CD4-positive, alpha-beta memory T cell (primary cell): ENCODE measurements at regions not wholly inside any gene's neighbourhood (a gene's known extent, or its start where the extent isn't known, plus 50 kb on each side); places are given as distances from the start of the nearest gene placed in this dataset.

Experiments
- CTCF ChIA-PET: fragments of 350-600 bp; sonication (Branson Sonifier 250); formaldehyde crosslinking; loops from one replicate; lab custom pipeline; 2021; ENCODE audit warnings: inconsistent platforms; ENCODE audit not compliant: partially characterized antibody; lab: Charles Lee
- POLR2A ChIA-PET: fragments of 350-600 bp; sonication (Branson Sonifier 250); formaldehyde crosslinking; loops from one replicate; lab custom pipeline; 2021; ENCODE audit not compliant: partially characterized antibody; lab: Charles Lee
- DNase-seq, 5 donors: peaks; one replicate each; pipeline versions ENCODE4 v3.0.0 to v3.0.0-alpha.2; 2020 to 2022; ENCODE audit warnings: mixed read lengths in 1 of 5
- H3K27ac ChIP-seq: one replicate; pipeline ENCODE4 v1.7.0; 2013; ENCODE audit warnings: low read depth, low read length
- H3K27me3 ChIP-seq: 2 replicates; pipeline ENCODE4 v1.7.0; 2013; ENCODE audit warnings: mild to moderate bottlenecking, low read length, moderate library complexity; ENCODE audit not compliant: insufficient read depth
- H3K36me3 ChIP-seq: 2 replicates; pipeline ENCODE4 v1.7.0; 2013; ENCODE audit warnings: mild to moderate bottlenecking, low read length, moderate library complexity; ENCODE audit not compliant: insufficient read depth
- H3K4me1 ChIP-seq: 2 replicates; pipeline ENCODE4 v1.7.0; 2013; ENCODE audit warnings: mild to moderate bottlenecking, low read length, moderate library complexity; ENCODE audit not compliant: insufficient read depth
- H3K4me3 ChIP-seq, 2 donors: one replicate each; pipeline ENCODE4 v1.7.0; 2013; ENCODE audit warnings: low read length in 2 of 2, mild to moderate bottlenecking in 1 of 2
- H3K9me3 ChIP-seq, 2 donors: one replicate each; pipeline ENCODE4 v1.7.0; 2013; ENCODE audit warnings: low read length in 2 of 2, control low read depth in 1 of 2; ENCODE audit not compliant: control insufficient read depth in 1 of 2
- H3K27ac Mint-ChIP-seq, 7 donors: one replicate each; pipeline ENCODE4 v1.8.0; 2020 to 2021; ENCODE audit warnings: mixed read lengths in 7 of 7, mild to moderate bottlenecking in 6 of 7, inconsistent platforms in 3 of 7, moderate library complexity in 3 of 7
- H3K27me3 Mint-ChIP-seq, 2 donors: one replicate each; pipeline ENCODE4 v1.8.0; 2020 to 2021; ENCODE audit warnings: mixed read lengths in 2 of 2
- H3K36me3 Mint-ChIP-seq, 2 donors: one replicate each; pipeline ENCODE4 v1.8.0; 2020 to 2021; ENCODE audit warnings: mixed read lengths in 2 of 2, inconsistent platforms in 1 of 2, mild to moderate bottlenecking in 1 of 2
- H3K4me1 Mint-ChIP-seq, 4 donors: one replicate each; pipeline ENCODE4 v1.8.0; 2020 to 2021; ENCODE audit warnings: mixed read lengths in 4 of 4, mild to moderate bottlenecking in 1 of 4
- H3K4me3 Mint-ChIP-seq, 8 donors: one replicate each; pipeline ENCODE4 v1.8.0; 2020 to 2021; ENCODE audit warnings: mixed read lengths in 8 of 8, mild to moderate bottlenecking in 7 of 8, moderate library complexity in 6 of 8, inconsistent platforms in 3 of 8
- H3K9me3 Mint-ChIP-seq, 8 donors: one replicate each; pipeline ENCODE4 v1.8.0; 2020 to 2021; ENCODE audit warnings: mixed read lengths in 8 of 8, mild to moderate bottlenecking in 5 of 8, inconsistent platforms in 3 of 8, moderate library complexity in 1 of 8
- intact Hi-C: fragments of 100-400 bp; cut with micrococcal nuclease; formaldehyde crosslinking; loops from one replicate; pipeline ENCODE4 v1.15.1; 2023

- Mint-ChIP-seq H3K27ac (peak overlapping the region in 3 of 7 donors; percentile 6 to 49 (median 23)), H3K9me3 (no peaks in the 10 kb centered on the region), H3K4me1 (peaks cover 5 to 10% (median 7%) of the 10 kb centered on the region in 4 donors), H3K36me3 (no peaks in the 10 kb centered on the region), H3K4me3 (peak overlapping the region in 1 of 8 donors; percentile 14), H3K27me3 (peaks cover 2 to 3% of the 10 kb centered on the region in 2 donors)
- no peaks in the 10 kb centered on the region for H3K9me3 ChIP-seq
- no peak overlapping the region for H3K4me3 ChIP-seq
- DNase-seq = peak in 4 of 5 donors; percentile 23 to 43 (median 34)
- peaks cover 3% of the 10 kb centered on the region for H3K4me1 ChIP-seq
- no peaks in the 10 kb centered on the region for H3K27me3 ChIP-seq
- H3K36me3 ChIP-seq = no peaks in the 10 kb centered on the region
- no peak overlapping the region for H3K27ac ChIP-seq
- CTCF ChIA-PET = interaction anchor here (1.1 to 2.2 kb wide), 2 partner anchors 10 kb away, joined by 3 to 11 read pairs; no protein-coding TSS in a partner anchor
- intact Hi-C loops = no loop called here
- POLR2A ChIA-PET = no interaction called here
These were observed 67.5 kb upstream of the TES start for GRCh38 chr7:116142850-116143249.

- peaks cover 3% of the 10 kb centered on the region for H3K4me1 ChIP-seq
- ChIA-PET POLR2A (no interaction called here), CTCF (no interaction called here)
- no peak for DNase-seq
- H3K36me3 ChIP-seq = no peaks in the 10 kb centered on the region
- Mint-ChIP-seq H3K27me3 (peaks cover 5 to 7% of the 10 kb centered on the region in 2 donors), H3K4me1 (peaks cover 5 to 10% (median 7%) of the 10 kb centered on the region in 4 donors), H3K27ac (no peak overlapping the region), H3K4me3 (no peak overlapping the region), H3K36me3 (no peaks in the 10 kb centered on the region), H3K9me3 (no peaks in the 10 kb centered on the region)
- no peak overlapping the region for H3K27ac ChIP-seq
- no peaks in the 10 kb centered on the region for H3K27me3 ChIP-seq
- intact Hi-C loops = no loop called here
- H3K4me3 ChIP-seq = no peak overlapping the region
- no peaks in the 10 kb centered on the region for H3K9me3 ChIP-seq
These were observed 65.0 kb upstream of the TES start for GRCh38 chr7:116145245-116145852.

- intact Hi-C loops = no loop called here
- H3K27ac Mint-ChIP-seq = no peak overlapping the region
- POLR2A ChIA-PET = no interaction called here
These were observed 62.2 kb upstream of the TES start for GRCh38 chr7:116148108-116148507.

GRCh38 chr7:116148626-116149025, 61.7 kb upstream of the TES start:
- peaks cover 0 to 2% (median under 1%) of the 10 kb centered on the region in 4 donors for H3K4me1 Mint-ChIP-seq
- peaks cover 4 to 7% of the 10 kb centered on the region in 2 donors for H3K27me3 Mint-ChIP-seq
- no peaks in the 10 kb centered on the region for H3K36me3 Mint-ChIP-seq
- H3K9me3 Mint-ChIP-seq = no peaks in the 10 kb centered on the region
- no peaks in the 10 kb centered on the region for H3K27me3 ChIP-seq
- POLR2A ChIA-PET = no interaction called here
- H3K9me3 ChIP-seq = no peaks in the 10 kb centered on the region
- intact Hi-C loops = no loop called here
- H3K4me3 ChIP-seq = no peak overlapping the region
- no peak for DNase-seq
- no peaks in the 10 kb centered on the region for H3K36me3 ChIP-seq
- CTCF ChIA-PET = no interaction called here
- no peak overlapping the region for H3K4me3 Mint-ChIP-seq
- H3K27ac Mint-ChIP-seq = no peak overlapping the region
- H3K4me1 ChIP-seq = no peaks in the 10 kb centered on the region
- no peak overlapping the region for H3K27ac ChIP-seq

More at GRCh38 chr7:116148108-116148507, 62.2 kb upstream of the TES start:
- Histone ChIP-seq H3K36me3 (no peaks in the 10 kb centered on the region), H3K27me3 (no peaks in the 10 kb centered on the region), H3K9me3 (no peaks in the 10 kb centered on the region), H3K27ac (no peak overlapping the region), H3K4me1 (peaks cover under 1% of the 10 kb centered on the region), H3K4me3 (no peak overlapping the region)
- CTCF ChIA-PET = no interaction called here
- H3K4me3 Mint-ChIP-seq = no peak overlapping the region
- H3K27me3 Mint-ChIP-seq = peaks cover 4 to 5% of the 10 kb centered on the region in 2 donors
- peaks cover under 1 to 4% (median 2%) of the 10 kb centered on the region in 4 donors for H3K4me1 Mint-ChIP-seq
- no peaks in the 10 kb centered on the region for H3K36me3 Mint-ChIP-seq
- DNase-seq = no peak
- H3K9me3 Mint-ChIP-seq = no peaks in the 10 kb centered on the region

- H3K27me3 ChIP-seq = no peaks in the 10 kb centered on the region
- no peaks in the 10 kb centered on the region for H3K36me3 ChIP-seq
- DNase-seq = no peak
- Mint-ChIP-seq H3K4me1 (peaks cover 0 to 2% (median 0%) of the 10 kb centered on the region in 4 donors), H3K36me3 (no peaks in the 10 kb centered on the region), H3K27me3 (peaks cover 4 to 9% of the 10 kb centered on the region in 2 donors), H3K4me3 (no peak overlapping the region), H3K27ac (no peak overlapping the region), H3K9me3 (no peaks in the 10 kb centered on the region)
- no peaks in the 10 kb centered on the region for H3K9me3 ChIP-seq
- no peak overlapping the region for H3K27ac ChIP-seq
- H3K4me3 ChIP-seq = no peak overlapping the region
- ChIA-PET POLR2A (no interaction called here), CTCF (no interaction called here)
- H3K4me1 ChIP-seq = no peaks in the 10 kb centered on the region
- intact Hi-C loops = no loop called here
These were observed 59.8 kb upstream of the TES start for GRCh38 chr7:116150588-116150987.

- intact Hi-C loops = no loop called here
- ChIA-PET POLR2A (no interaction called here), CTCF (interaction anchor here (1.1 to 1.6 kb wide), 4 partner anchors 9 to 16 kb away, joined by 3 to 5 read pairs (median 4); no protein-coding TSS in a partner anchor)
- Mint-ChIP-seq H3K4me1 (peaks cover 0 to 2% (median 0%) of the 10 kb centered on the region in 4 donors), H3K27ac (no peak overlapping the region), H3K36me3 (no peaks in the 10 kb centered on the region), H3K27me3 (peaks cover 8 to 9% of the 10 kb centered on the region in 2 donors), H3K4me3 (no peak overlapping the region), H3K9me3 (no peaks in the 10 kb centered on the region)
- DNase-seq = no peak
- Histone ChIP-seq H3K36me3 (no peaks in the 10 kb centered on the region), H3K4me1 (no peaks in the 10 kb centered on the region), H3K9me3 (no peaks in the 10 kb centered on the region), H3K4me3 (no peak overlapping the region), H3K27me3 (no peaks in the 10 kb centered on the region), H3K27ac (no peak overlapping the region)
These were observed 58.1 kb upstream of the TES start for GRCh38 chr7:116152276-116152675.

- Histone ChIP-seq H3K36me3 (no peaks in the 10 kb centered on the region), H3K4me3 (no peak overlapping the region), H3K27me3 (no peaks in the 10 kb centered on the region), H3K4me1 (no peaks in the 10 kb centered on the region), H3K9me3 (no peaks in the 10 kb centered on the region), H3K27ac (no peak overlapping the region)
- ChIA-PET CTCF (interaction anchor here (1.1 to 1.6 kb wide), 4 partner anchors 10 to 17 kb away, joined by 3 to 5 read pairs (median 4); no protein-coding TSS in a partner anchor), POLR2A (no interaction called here)
- Mint-ChIP-seq H3K9me3 (no peaks in the 10 kb centered on the region), H3K4me1 (peaks cover 0 to 2% (median 0%) of the 10 kb centered on the region in 4 donors), H3K4me3 (no peak overlapping the region), H3K36me3 (no peaks in the 10 kb centered on the region), H3K27me3 (peaks cover 9 to 12% of the 10 kb centered on the region in 2 donors), H3K27ac (no peak overlapping the region)
- no peak for DNase-seq
- intact Hi-C loops = no loop called here
These were observed 57.3 kb upstream of the TES start for GRCh38 chr7:116153050-116153449.
